GM12878 (cell line): ENCODE measurements at regions not wholly inside any gene's neighbourhood (a gene's known extent, or its start where the extent isn't known, plus 50 kb on each side); places are given as distances from the start of the nearest gene placed in this dataset.
"Not testable (repeated sequence)": the region's sequence is repeated elsewhere in the genome, so short reads cannot be mapped to it uniquely, and the experiment has no call there.

ENCODE experiments used
- CBFB ChIP-seq: IDR thresholded peaks from 2 replicates; pipeline ENCODE4 v1.6.1; 2016; ENCODE audit warnings: antibody characterized with exemption, low read depth
- CBX5 ChIP-seq: sonication (generic); IDR thresholded peaks from 2 replicates; pipeline ENCODE4 v1.6.1; 2016; ENCODE audit warnings: low read depth, moderate library complexity, mild to moderate bottlenecking, inconsistent platforms
- CREB1 ChIP-seq: IDR thresholded peaks from 2 replicates; pipeline ENCODE4 v1.6.1; 2012; ENCODE audit warnings: low read depth, mild to moderate bottlenecking, inconsistent platforms
- FOS ChIP-seq: IDR thresholded peaks from 3 replicates; pipeline ENCODE4 v1.6.1; 2011; ENCODE audit warnings: borderline replicate concordance; ENCODE audit not compliant: insufficient read length; ENCODE audit errors: extremely low read depth
- NRF1 ChIP-seq: conservative IDR thresholded peaks from 2 replicates; pipeline ENCODE4 v1.6.1; 2011; ENCODE audit warnings: mild to moderate bottlenecking, low read depth, low read length, improper control_type of control experiment
- SRF ChIP-seq, 2 experiments: IDR thresholded peaks; 2 replicates each; pipeline ENCODE4 v1.6.1; 2011; ENCODE audit warnings: low read depth in 2 of 2, low read length in 2 of 2, mild to moderate bottlenecking in 1 of 2, moderate library complexity in 1 of 2
- TCF7 ChIP-seq: IDR thresholded peaks from 2 replicates; pipeline ENCODE4 v1.6.1; 2014; ENCODE audit warnings: antibody characterized with exemption, borderline replicate concordance
- ZNF24 ChIP-seq: fragments of 450-650 bp; IDR thresholded peaks from 2 replicates; pipeline ENCODE4 v1.6.1; 2017; ENCODE audit warnings: antibody characterized with exemption, mild to moderate bottlenecking
- TF ChIP-seq, protein P1 (sequence below), 3 experiments: IDR thresholded peaks in 2 of 3; conservative IDR thresholded peaks in 1 of 3; 2 replicates each; pipeline ENCODE4 v1.5.1; 2011; ENCODE audit warnings: low read depth in 3 of 3, low read length in 3 of 3, mild to moderate bottlenecking in 3 of 3, control low read depth in 2 of 3, moderate library complexity in 2 of 3, inconsistent platforms in 1 of 3, mixed read lengths in 1 of 3; ENCODE audit not compliant: control insufficient read depth in 2 of 3, insufficient read depth in 1 of 3; ENCODE audit errors: extremely low read depth in 1 of 3

GRCh38 chr9:72433616-72434267, 68.7 kb upstream of the ZFAND5 start:
- not testable (repeated sequence) for TF ChIP-seq SRF (IDR thresholded peaks at IDR 0.05; ENCODE audit: low read depth in 2 of 2, low read length in 2 of 2); CBX5; NRF1; CBFB; TCF7; FOS; CREB1; ZNF24
- TF ChIP-seq, protein P1, sequence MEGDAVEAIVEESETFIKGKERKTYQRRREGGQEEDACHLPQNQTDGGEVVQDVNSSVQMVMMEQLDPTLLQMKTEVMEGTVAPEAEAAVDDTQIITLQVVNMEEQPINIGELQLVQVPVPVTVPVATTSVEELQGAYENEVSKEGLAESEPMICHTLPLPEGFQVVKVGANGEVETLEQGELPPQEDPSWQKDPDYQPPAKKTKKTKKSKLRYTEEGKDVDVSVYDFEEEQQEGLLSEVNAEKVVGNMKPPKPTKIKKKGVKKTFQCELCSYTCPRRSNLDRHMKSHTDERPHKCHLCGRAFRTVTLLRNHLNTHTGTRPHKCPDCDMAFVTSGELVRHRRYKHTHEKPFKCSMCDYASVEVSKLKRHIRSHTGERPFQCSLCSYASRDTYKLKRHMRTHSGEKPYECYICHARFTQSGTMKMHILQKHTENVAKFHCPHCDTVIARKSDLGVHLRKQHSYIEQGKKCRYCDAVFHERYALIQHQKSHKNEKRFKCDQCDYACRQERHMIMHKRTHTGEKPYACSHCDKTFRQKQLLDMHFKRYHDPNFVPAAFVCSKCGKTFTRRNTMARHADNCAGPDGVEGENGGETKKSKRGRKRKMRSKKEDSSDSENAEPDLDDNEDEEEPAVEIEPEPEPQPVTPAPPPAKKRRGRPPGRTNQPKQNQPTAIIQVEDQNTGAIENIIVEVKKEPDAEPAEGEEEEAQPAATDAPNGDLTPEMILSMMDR (IDR thresholded peaks at IDR 0.05 in 2 of 3, conservative IDR thresholded peaks at IDR 0.05 in 1 of 3; ENCODE audit: control insufficient read depth in 2 of 3, extremely low read depth in 1 of 3, insufficient read depth in 1 of 3, low read depth in 3 of 3, low read length in 3 of 3): not testable (repeated sequence)
